ENCODE measurements at regions not wholly inside any gene's neighbourhood (a gene's known extent, or its start where the extent isn't known, plus 50 kb on each side); places are given as distances from the start of the nearest gene placed in this dataset.

DNA sequence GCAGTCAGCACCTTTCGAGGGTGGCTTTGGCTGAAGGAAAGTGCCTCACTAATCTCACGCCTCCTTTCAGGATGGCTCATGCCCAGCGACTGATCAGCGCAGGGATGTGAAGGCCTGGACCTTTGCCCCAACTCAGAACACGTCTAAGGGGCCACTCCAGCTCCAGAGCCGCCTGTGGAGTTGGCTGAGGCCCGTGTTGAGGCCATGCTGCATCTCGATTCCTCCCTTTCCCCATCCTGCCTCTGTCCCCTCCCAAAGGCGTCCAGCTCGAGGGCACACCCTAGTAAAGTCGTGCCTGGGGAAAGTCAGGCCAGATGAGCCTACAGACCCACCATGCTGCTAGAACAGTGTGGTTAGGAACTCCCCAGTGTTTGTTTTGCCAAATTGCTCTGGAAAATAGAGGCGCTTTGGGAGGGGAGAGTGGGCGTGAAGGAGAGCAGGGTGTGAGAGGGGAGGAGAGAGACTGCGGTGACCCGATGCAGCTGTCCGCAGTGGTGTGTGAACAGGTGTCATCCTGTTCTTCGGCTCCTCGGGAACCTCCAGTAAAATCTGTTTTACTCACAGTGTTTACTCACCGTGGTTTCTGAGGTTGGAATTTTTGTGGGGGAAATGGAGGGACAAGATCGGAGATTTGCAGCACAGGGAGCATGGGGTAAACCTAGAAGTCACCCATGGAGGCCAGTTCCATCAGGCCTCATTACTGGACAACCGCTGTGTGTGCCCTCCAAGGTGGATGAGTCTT, 85.0 kb upstream of the PMEPA1 start:
- 90% methylated on average over 21 of the region's 21 CpGs for WGBS

DNA sequence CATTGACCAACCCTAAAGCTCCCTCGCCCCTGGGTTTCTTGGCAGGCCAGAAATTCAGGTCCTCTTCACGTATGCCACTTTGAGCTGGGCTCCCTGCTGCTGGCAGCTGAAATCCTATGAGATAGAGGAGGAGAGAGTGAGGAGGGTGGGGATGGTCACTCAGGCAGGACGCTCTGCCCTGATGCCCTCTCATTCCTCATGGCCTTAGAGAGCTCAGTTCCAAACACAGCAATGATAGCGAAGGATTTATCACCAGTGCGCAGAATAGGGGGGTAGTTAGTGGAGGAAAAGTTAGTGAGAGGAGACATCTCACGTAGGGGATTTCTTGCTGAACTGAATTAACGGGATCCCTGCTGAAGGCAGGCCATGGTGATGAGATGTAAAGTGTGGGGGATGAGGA, 84.2 kb upstream of the PMEPA1 start:
- no peak overlapping the region for H3K4me3 ChIP-seq (ENCODE audit: low read length in 2 of 2)
- DNase-seq (ENCODE audit: low read depth in 6 of 9, low spot score in 9 of 9): no peak
- H3K27ac ChIP-seq (ENCODE audit: low read depth in 1 of 2, low read length in 1 of 2): no peak overlapping the region
- no peaks in the 10 kb centered on the region for H3K9me3 ChIP-seq (ENCODE audit: control insufficient read depth in 2 of 2, insufficient read depth in 1 of 2, low read length in 1 of 2)
- WGBS: 98% methylated on average over 7 of the region's 7 CpGs
- H3K27me3 ChIP-seq (ENCODE audit: control insufficient read depth in 2 of 2, insufficient read depth in 1 of 2, low read length in 1 of 2): no peaks in the 10 kb centered on the region
- no peaks in the 10 kb centered on the region for H3K4me1 ChIP-seq (ENCODE audit: control insufficient read depth in 2 of 2, insufficient read depth in 2 of 2, low read length in 2 of 2)
- no peaks in the 10 kb centered on the region for H3K36me3 ChIP-seq (ENCODE audit: control insufficient read depth in 2 of 2, insufficient read depth in 2 of 2, low read length in 1 of 2)

More for the DNA sequence above, 85.0 kb upstream of the PMEPA1 start:
- no peaks in the 10 kb centered on the region for H3K36me3 ChIP-seq (ENCODE audit: control insufficient read depth in 2 of 2, insufficient read depth in 2 of 2, low read length in 1 of 2)
- no peaks in the 10 kb centered on the region for H3K4me1 ChIP-seq (ENCODE audit: control insufficient read depth in 2 of 2, insufficient read depth in 2 of 2, low read length in 2 of 2)
- H3K4me3 ChIP-seq (ENCODE audit: low read length in 2 of 2): no peak overlapping the region
- no peak for DNase-seq (ENCODE audit: low read depth in 6 of 9, low spot score in 9 of 9)
- no peak overlapping the region for H3K27ac ChIP-seq (ENCODE audit: low read depth in 1 of 2, low read length in 1 of 2)
- no peaks in the 10 kb centered on the region for H3K27me3 ChIP-seq (ENCODE audit: control insufficient read depth in 2 of 2, insufficient read depth in 1 of 2, low read length in 1 of 2)
- H3K9me3 ChIP-seq (ENCODE audit: control insufficient read depth in 2 of 2, insufficient read depth in 1 of 2, low read length in 1 of 2): no peaks in the 10 kb centered on the region

DNA sequence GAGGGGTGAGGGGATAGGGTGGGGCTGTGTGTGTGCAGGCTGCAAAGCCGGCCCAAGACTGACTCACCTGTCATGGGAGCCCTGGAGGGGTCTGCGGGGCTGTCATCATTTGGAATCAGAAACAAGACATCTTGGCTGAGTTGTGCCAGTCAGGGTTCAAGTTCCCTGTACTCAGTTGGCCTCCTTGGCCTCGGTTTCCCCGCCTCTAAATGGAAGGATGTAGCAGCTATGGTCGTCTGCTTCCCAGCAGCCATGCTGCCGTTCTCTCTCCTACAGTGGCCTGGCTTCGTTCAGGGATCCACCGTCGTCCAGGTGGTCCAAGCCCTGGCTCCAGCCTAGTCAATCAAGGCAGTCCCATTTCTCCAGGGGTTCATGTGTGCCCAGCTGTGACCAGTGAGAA, 83.6 kb upstream of the PMEPA1 start:
- Histone ChIP-seq H3K4me3 (ENCODE audit: low read length in 2 of 2) (no peak overlapping the region), H3K4me1 (ENCODE audit: control insufficient read depth in 2 of 2, insufficient read depth in 2 of 2, low read length in 2 of 2) (no peaks in the 10 kb centered on the region), H3K36me3 (ENCODE audit: control insufficient read depth in 2 of 2, insufficient read depth in 2 of 2, low read length in 1 of 2) (no peaks in the 10 kb centered on the region), H3K27ac (ENCODE audit: low read depth in 1 of 2, low read length in 1 of 2) (no peak overlapping the region), H3K9me3 (ENCODE audit: control insufficient read depth in 2 of 2, insufficient read depth in 1 of 2, low read length in 1 of 2) (no peaks in the 10 kb centered on the region), H3K27me3 (ENCODE audit: control insufficient read depth in 2 of 2, insufficient read depth in 1 of 2, low read length in 1 of 2) (no peaks in the 10 kb centered on the region)
- WGBS: 95% methylated on average over 9 of the region's 9 CpGs
- no peak for DNase-seq (ENCODE audit: low read depth in 6 of 9, low spot score in 9 of 9)

DNA sequence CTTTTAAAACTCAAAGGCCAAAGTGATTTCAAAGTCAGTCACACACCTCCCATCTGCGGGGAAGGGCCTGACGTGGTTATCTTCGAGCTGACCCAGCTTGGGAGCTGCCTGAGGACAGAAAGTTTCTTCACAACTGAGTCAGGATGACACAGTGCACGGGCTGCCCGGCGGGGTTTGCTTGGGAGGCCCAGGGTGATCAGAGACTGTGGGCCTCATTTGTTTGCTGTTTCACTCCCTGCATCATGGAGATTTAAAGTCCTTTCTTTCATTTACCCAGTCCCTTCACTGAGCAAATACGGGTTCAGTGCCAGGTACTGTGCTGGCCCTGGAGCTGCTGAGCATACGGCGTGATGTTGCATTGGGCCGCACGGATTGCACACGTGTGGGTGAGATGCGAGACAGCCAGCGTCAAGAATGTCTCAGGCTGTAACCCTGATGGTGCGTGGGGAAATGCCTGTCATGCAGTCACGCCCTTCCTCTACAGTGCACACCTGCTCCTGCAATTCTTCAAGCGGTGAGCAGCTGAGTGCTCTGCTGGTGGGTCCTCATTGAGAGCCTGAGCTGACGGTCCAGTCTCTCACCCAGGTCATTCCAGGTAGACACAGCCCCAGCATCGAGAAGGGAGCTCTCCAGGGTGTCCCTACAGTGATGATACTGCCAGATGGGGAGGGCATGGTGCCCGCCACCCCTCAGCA, 82.7 kb upstream of the PMEPA1 start:
- Histone ChIP-seq H3K27ac (ENCODE audit: low read depth in 1 of 2, low read length in 1 of 2) (no peak overlapping the region), H3K36me3 (ENCODE audit: control insufficient read depth in 2 of 2, insufficient read depth in 2 of 2, low read length in 1 of 2) (no peaks in the 10 kb centered on the region), H3K27me3 (ENCODE audit: control insufficient read depth in 2 of 2, insufficient read depth in 1 of 2, low read length in 1 of 2) (no peaks in the 10 kb centered on the region), H3K4me1 (ENCODE audit: control insufficient read depth in 2 of 2, insufficient read depth in 2 of 2, low read length in 2 of 2) (no peaks in the 10 kb centered on the region), H3K4me3 (ENCODE audit: low read length in 2 of 2) (no peak overlapping the region), H3K9me3 (ENCODE audit: control insufficient read depth in 2 of 2, insufficient read depth in 1 of 2, low read length in 1 of 2) (no peaks in the 10 kb centered on the region)
- WGBS: 89% methylated on average over 20 of the region's 20 CpGs
- no peak for DNase-seq (ENCODE audit: low read depth in 6 of 9, low spot score in 9 of 9)

DNA sequence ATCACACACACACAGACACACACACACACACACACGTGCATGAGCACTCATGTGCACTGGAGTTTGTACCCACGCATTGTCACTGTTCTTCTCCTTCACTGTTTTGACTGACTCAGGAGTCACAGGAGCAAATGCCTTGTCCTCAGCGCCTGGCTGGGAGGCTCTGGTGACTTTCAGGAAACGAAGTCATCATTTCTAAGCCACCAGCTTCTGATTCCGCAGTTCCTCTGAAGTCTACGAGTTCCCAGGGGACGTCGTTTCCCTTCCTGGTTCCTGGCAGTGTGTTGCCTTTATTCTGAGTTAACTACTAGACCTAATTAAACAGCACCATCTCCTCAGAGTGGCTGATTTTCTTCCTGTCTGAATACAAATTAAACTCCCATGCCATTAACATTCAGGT, 82.2 kb upstream of the PMEPA1 start:
- Histone ChIP-seq H3K4me3 (ENCODE audit: low read length in 2 of 2) (no peak overlapping the region), H3K4me1 (ENCODE audit: control insufficient read depth in 2 of 2, insufficient read depth in 2 of 2, low read length in 2 of 2) (no peaks in the 10 kb centered on the region), H3K27ac (ENCODE audit: low read depth in 1 of 2, low read length in 1 of 2) (no peak overlapping the region), H3K9me3 (ENCODE audit: control insufficient read depth in 2 of 2, insufficient read depth in 1 of 2, low read length in 1 of 2) (no peaks in the 10 kb centered on the region), H3K27me3 (ENCODE audit: control insufficient read depth in 2 of 2, insufficient read depth in 1 of 2, low read length in 1 of 2) (no peaks in the 10 kb centered on the region), H3K36me3 (ENCODE audit: control insufficient read depth in 2 of 2, insufficient read depth in 2 of 2, low read length in 1 of 2) (no peaks in the 10 kb centered on the region)
- 79% methylated on average over 8 of the region's 8 CpGs for WGBS
- no peak for DNase-seq (ENCODE audit: low read depth in 6 of 9, low spot score in 9 of 9)

DNA sequence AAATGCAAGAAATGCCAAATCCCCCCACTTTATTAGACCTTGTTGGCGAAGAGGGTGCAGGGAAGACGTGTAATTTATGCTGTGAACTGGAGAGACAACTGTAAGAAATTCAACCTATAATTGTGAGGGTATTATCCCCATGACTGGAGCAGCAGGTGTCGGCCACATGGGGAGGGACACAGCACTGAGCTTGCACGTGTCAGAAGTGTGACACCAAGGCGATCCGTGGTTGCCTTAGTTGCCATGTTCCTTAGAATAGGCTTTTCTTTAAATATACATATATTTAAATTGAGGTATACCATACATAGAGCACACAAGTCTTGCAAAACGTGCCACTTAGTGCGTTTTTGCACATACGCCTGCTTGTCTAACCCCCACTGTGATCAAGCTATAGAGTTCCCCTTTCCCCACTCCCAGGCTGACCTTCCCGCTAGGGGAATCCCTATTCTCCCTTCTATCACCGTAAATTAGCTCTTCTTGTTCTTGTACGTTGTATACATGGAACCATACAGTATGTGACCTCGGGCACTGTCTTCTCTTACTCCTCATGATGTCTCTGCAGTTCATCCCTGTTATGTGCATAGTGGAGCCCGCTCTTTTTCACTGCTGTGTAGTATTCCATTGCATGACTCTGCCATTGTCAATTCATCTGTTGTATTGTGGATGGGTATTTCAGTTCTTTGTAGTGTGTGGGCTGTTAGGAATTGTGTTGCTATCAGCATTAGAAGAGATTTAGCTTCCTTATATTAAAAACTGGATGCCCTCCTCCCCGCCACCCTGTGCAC, 81.6 kb upstream of the PMEPA1 start:
- no peak for DNase-seq (ENCODE audit: low read depth in 6 of 9, low spot score in 9 of 9)

DNA sequence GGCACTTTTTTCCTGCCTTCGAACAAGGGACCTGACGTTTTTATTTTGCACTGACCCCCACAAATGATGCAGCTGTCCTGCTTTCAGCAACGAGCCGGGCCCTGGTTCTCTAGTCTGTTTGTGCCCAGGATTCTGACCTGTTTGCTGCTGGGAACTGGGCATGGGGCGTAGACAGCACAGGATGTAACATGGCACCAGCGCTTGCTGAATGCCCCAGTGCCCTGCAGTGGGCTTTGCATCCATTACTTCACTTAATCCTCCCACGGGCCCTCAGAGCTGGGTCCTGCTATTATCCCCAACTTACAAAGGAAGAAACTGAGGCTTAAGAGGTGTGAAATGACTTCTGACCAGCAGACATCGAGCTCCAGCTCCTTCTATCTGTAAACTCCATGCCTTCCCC, 80.4 kb upstream of the PMEPA1 start:
- no peaks in the 10 kb centered on the region for H3K27me3 ChIP-seq (ENCODE audit: control insufficient read depth in 2 of 2, insufficient read depth in 1 of 2, low read length in 1 of 2)
- no peaks in the 10 kb centered on the region for H3K4me1 ChIP-seq (ENCODE audit: control insufficient read depth in 2 of 2, insufficient read depth in 2 of 2, low read length in 2 of 2)
- no peak for DNase-seq (ENCODE audit: low read depth in 6 of 9, low spot score in 9 of 9)
- H3K9me3 ChIP-seq (ENCODE audit: control insufficient read depth in 2 of 2, insufficient read depth in 1 of 2, low read length in 1 of 2): no peaks in the 10 kb centered on the region
- H3K4me3 ChIP-seq (ENCODE audit: low read length in 2 of 2): no peak overlapping the region
- no peaks in the 10 kb centered on the region for H3K36me3 ChIP-seq (ENCODE audit: control insufficient read depth in 2 of 2, insufficient read depth in 2 of 2, low read length in 1 of 2)
- WGBS: 93% methylated on average over 8 of the region's 8 CpGs
- no peak overlapping the region for H3K27ac ChIP-seq (ENCODE audit: low read depth in 1 of 2, low read length in 1 of 2)

More for the DNA sequence above, 81.6 kb upstream of the PMEPA1 start:
- Histone ChIP-seq H3K4me3 (ENCODE audit: low read length in 2 of 2) (no peak overlapping the region), H3K27me3 (ENCODE audit: control insufficient read depth in 2 of 2, insufficient read depth in 1 of 2, low read length in 1 of 2) (no peaks in the 10 kb centered on the region), H3K27ac (ENCODE audit: low read depth in 1 of 2, low read length in 1 of 2) (no peak overlapping the region), H3K9me3 (ENCODE audit: control insufficient read depth in 2 of 2, insufficient read depth in 1 of 2, low read length in 1 of 2) (no peaks in the 10 kb centered on the region), H3K4me1 (ENCODE audit: control insufficient read depth in 2 of 2, insufficient read depth in 2 of 2, low read length in 2 of 2) (no peaks in the 10 kb centered on the region), H3K36me3 (ENCODE audit: control insufficient read depth in 2 of 2, insufficient read depth in 2 of 2, low read length in 1 of 2) (no peaks in the 10 kb centered on the region)
- WGBS: 96% methylated on average over 15 of the region's 15 CpGs

DNA sequence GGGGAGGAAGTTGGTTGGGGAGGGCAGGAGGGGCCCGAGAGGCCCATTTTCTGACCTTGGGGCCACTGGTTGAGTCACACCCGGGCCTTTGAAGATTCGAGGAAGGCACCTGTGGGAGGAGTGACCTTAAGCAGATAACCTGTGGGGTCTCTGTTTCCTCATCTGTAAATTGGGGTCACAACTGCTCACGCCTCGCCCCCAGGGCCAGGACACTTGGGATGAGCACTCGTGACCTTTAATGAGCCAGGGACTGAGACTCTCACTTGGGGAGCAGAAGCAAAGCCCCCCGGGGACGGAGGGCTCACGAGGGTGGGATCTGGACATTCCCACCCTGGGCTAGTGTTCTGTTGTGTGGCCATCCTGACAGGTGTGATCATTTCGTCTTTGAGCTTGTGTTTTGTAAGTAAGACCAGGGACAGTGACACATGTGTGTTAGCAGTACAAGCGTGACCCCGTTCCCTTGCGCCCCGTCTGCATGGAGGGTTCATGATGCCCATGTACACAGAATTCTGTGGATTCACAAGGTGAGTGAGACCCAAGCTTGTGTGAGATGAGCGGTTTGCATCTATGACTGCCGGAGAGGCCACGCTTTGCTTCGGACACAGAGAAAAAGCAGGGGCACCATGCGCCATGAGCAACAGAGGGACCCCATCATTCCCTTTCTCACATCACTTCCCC, 79.3 kb upstream of the PMEPA1 start:
- H3K9me3 ChIP-seq (ENCODE audit: control insufficient read depth in 2 of 2, insufficient read depth in 1 of 2, low read length in 1 of 2): no peaks in the 10 kb centered on the region
- H3K4me1 ChIP-seq (ENCODE audit: control insufficient read depth in 2 of 2, insufficient read depth in 2 of 2, low read length in 2 of 2): no peaks in the 10 kb centered on the region
- DNase-seq (ENCODE audit: low read depth in 6 of 9, low spot score in 9 of 9): no peak
- no peak overlapping the region for H3K27ac ChIP-seq (ENCODE audit: low read depth in 1 of 2, low read length in 1 of 2)
- no peak overlapping the region for H3K4me3 ChIP-seq (ENCODE audit: low read length in 2 of 2)
- WGBS: 89% methylated on average over 19 of the region's 19 CpGs
- H3K36me3 ChIP-seq (ENCODE audit: control insufficient read depth in 2 of 2, insufficient read depth in 2 of 2, low read length in 1 of 2): no peaks in the 10 kb centered on the region
- no peaks in the 10 kb centered on the region for H3K27me3 ChIP-seq (ENCODE audit: control insufficient read depth in 2 of 2, insufficient read depth in 1 of 2, low read length in 1 of 2)

Data from thymus (tissue), 11 donors.